GM12874 (cell line): ENCODE measurements at regions not wholly inside any gene's neighbourhood (a gene's known extent, or its start where the extent isn't known, plus 50 kb on each side); places are given as distances from the start of the nearest gene placed in this dataset.

ENCODE experiments used
- TF ChIP-seq, protein P1 (sequence below): IDR thresholded peaks from 2 replicates; pipeline ENCODE4 v1.5.1; 2011; ENCODE audit warnings: low read depth, mild to moderate bottlenecking, control low read depth, low read length, moderate library complexity; ENCODE audit not compliant: insufficient read depth

DNA sequence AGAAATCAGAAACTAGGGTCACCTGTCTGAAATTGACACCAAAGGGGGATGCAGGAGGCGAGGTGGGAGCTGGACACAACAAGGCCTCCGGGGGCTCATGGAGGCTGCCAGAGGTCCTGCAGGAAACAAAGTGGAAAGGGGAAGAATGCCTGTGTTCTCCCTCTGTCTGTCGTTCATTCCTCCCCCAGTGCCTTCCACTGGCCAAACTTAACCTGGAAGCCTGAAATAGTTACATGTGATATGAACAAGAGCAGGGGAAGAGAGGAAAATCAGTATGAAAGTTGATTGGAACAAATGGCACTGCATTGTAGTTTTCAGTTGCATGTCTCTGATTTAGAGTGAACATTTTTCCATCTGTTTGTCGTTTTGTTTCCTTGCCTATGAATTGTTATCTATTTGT is 502.0 kb upstream of the CFAP20DC start:
- TF ChIP-seq, protein P1, sequence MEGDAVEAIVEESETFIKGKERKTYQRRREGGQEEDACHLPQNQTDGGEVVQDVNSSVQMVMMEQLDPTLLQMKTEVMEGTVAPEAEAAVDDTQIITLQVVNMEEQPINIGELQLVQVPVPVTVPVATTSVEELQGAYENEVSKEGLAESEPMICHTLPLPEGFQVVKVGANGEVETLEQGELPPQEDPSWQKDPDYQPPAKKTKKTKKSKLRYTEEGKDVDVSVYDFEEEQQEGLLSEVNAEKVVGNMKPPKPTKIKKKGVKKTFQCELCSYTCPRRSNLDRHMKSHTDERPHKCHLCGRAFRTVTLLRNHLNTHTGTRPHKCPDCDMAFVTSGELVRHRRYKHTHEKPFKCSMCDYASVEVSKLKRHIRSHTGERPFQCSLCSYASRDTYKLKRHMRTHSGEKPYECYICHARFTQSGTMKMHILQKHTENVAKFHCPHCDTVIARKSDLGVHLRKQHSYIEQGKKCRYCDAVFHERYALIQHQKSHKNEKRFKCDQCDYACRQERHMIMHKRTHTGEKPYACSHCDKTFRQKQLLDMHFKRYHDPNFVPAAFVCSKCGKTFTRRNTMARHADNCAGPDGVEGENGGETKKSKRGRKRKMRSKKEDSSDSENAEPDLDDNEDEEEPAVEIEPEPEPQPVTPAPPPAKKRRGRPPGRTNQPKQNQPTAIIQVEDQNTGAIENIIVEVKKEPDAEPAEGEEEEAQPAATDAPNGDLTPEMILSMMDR: no peak

DNA sequence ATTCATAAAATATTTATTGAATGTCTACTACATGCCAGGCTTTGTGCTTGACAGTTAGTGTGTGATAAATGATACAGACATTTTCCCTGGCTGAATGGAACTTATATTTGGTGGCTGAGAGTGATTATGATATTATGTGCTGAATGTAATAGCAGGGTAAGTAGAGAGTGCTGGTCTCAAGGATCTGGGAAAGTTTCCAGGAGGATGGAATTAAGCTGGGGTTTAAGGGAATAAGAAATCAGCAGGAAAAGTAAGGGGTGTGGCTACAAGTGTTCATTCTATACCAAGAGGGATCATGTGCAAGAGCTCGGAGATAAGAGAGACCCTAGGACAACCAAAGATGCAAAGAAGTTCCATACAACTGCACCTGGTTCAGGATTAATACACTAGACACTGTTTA is 500.1 kb upstream of the CFAP20DC start:
- TF ChIP-seq, protein P1: no peak

DNA sequence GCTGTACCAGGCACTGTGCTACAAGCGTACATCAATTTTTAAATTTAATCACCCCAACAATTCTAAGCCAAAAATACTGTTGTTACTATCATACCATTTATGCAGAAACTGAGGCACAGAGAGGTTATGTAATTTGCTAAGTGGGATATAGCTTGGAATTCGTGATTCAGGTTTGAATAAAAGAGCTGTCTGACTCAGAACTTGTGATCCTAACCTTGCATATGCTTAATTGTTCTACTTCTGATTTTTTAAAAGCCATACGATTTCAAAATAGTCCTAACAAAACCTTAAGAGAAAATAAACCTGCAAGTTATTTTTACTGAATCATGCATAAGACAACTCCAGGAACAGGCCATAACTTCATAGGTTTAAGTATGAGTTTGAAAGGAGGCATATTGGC is 498.0 kb upstream of the CFAP20DC start:
- TF ChIP-seq, protein P1: no peak

DNA sequence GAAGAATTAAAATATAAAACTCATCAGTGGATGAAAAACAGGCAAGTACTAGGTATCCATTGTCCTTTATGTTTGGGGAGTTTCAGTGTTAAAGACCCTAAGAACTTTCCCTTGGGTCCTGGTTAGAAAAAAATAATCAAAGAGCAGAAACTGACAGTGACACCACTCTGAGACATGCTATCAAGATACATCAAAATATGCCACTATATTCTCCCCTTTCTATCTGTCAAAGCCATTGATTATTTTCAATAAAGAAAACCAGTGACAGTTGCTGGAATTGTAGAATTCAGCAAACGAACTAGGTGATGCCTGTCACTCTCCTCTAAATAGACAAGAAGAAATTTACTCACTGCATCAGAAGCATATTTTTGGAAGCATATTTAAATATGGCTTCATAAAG is 496.7 kb upstream of the CFAP20DC start:
- TF ChIP-seq, protein P1: no peak

DNA sequence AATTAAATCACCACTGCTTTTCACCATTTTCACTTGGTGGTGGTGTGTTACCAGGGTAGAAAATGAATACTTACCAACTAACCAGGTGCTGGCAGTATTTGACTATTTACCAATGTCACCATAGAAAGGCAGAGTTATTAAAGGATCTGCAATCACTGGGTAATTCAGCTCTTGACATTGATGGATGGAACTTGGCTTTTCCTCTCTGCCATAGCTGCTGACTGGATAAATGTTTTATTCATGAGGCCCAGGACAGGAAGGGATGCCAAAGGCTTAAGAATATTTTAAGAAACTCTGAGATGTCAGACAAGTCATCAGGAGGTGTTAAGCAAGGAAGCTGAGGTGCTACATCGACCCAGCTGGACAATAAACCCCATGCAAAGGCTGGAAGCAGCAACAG is 495.5 kb upstream of the CFAP20DC start:
- TF ChIP-seq, protein P1: no peak

DNA sequence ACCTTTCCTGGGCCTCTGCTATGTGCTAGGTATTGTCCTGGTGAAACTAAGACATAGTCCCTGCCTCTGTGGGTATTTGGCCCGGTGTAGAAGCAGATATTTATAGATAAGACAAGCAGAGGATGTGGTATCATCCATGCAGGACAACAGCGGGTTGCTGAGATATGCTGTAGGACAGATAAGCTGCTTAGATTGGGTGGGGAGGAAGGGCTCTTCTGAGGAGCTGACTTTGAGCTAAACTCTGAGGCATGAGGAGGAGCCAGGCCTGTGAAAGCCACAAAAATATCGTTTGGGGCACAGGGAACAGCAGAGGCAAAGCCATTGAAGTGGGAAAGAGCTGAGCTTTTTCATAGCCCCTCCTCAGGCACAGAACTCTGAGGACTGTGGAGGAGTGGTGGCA is 492.5 kb upstream of the CFAP20DC start:
- TF ChIP-seq, protein P1: no peak

DNA sequence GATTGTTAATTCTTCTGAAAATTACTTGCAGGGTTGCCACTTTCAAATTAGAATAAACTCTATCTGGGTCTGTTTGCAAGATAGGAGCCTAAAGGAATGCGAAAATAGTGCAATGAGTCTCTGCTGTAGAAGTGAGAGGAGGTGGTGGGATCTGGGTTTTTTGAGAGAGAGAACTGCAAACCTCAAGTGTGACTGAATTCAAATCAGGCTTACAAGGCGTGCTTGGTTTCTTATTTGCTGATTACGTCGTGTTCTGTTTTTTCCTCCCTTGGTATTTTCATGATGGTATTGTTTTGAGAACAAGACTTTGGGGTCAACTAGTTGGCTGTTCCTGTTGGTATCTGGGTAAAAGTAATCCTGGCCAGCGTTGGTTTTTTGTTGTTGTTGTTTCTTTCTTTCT is 490.9 kb upstream of the CFAP20DC start:
- TF ChIP-seq, protein P1: no peak

DNA sequence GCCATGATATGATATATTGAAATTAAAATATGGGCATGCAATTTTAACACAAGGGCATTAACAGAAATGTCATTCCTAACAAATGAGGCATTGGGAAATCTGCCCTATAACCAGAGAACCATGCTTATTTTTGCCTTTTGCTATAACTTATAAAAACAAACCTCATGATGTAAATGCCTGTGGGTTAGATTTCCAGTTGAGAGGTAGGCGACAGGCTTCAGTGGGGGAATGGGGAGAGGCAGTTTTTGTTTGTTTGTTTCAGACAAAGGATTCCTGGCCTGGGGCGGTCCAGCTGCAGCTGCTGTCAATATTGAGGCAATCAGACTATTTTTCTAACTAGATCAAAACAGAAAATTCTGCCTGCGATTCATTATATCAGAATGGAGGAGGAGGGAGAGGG is 490.4 kb upstream of the CFAP20DC start:
- TF ChIP-seq, protein P1: no peak
